MM.1S (cell line): ENCODE measurements at regions not wholly inside any gene's neighbourhood (a gene's known extent, or its start where the extent isn't known, plus 50 kb on each side); places are given as distances from the start of the nearest gene placed in this dataset.

Experiments
- DNase-seq: peaks from one replicate; pipeline ENCODE4 v3.0.0-alpha.2; 2015
- H2AFZ ChIP-seq: fragments of 300-600 bp; sonication (generic); 2 replicates; pipeline ENCODE4 v1.6.0; 2016; ENCODE audit warnings: antibody characterized with exemption, low read length
- H3F3A ChIP-seq: fragments of 300-600 bp; sonication (generic); 2 replicates; pipeline ENCODE4 v1.6.1; 2016; ENCODE audit warnings: mild to moderate bottlenecking, antibody characterized with exemption, low read length, moderate library complexity, mixed read lengths; ENCODE audit not compliant: insufficient read depth
- H3K27ac ChIP-seq: fragments of 300-600 bp; sonication (generic); 2 replicates; pipeline ENCODE4 v1.5.1; 2016; ENCODE audit warnings: mild to moderate bottlenecking, low read length
- H3K27me3 ChIP-seq: fragments of 300-600 bp; sonication (generic); replicated peaks from 2 replicates; pipeline ENCODE4 v1.6.0; 2016; ENCODE audit warnings: low read length; ENCODE audit not compliant: insufficient read depth
- H3K36me3 ChIP-seq: fragments of 300-600 bp; sonication (generic); replicated peaks from 2 replicates; pipeline ENCODE4 v1.6.1; 2016; ENCODE audit warnings: mild to moderate bottlenecking, low read length, mixed read lengths; ENCODE audit not compliant: insufficient read depth
- H3K4me1 ChIP-seq: fragments of 300-600 bp; sonication (generic); 2 replicates; pipeline ENCODE4 v1.6.1; 2016; ENCODE audit warnings: low read length, mixed read lengths
- H3K4me2 ChIP-seq: fragments of 300-600 bp; sonication (generic); 2 replicates; pipeline ENCODE4 v1.6.0; 2016; ENCODE audit warnings: low read depth, low read length
- H3K4me3 ChIP-seq: fragments of 300-600 bp; sonication (generic); 2 replicates; pipeline ENCODE4 v1.5.1; 2016; ENCODE audit warnings: low read length, mixed read lengths
- H3K79me2 ChIP-seq: fragments of 300-600 bp; sonication (generic); 2 replicates; pipeline ENCODE4 v1.6.1; 2016; ENCODE audit warnings: mixed run types, low read length, mixed read lengths
- H3K9ac ChIP-seq: fragments of 300-600 bp; sonication (generic); 2 replicates; pipeline ENCODE4 v1.6.1; 2016; ENCODE audit warnings: low read length, mixed read lengths
- H3K9me2 ChIP-seq: fragments of 300-600 bp; sonication (generic); replicated peaks from 2 replicates; pipeline ENCODE4 v1.6.1; 2016; ENCODE audit warnings: mild to moderate bottlenecking, low read length, mixed read lengths; ENCODE audit not compliant: insufficient read depth
- H3K9me3 ChIP-seq: fragments of 300-600 bp; sonication (generic); replicated peaks from 2 replicates; pipeline ENCODE4 v1.6.1; 2016; ENCODE audit warnings: mild to moderate bottlenecking, low read length, mixed read lengths; ENCODE audit not compliant: insufficient read depth
- H4K20me1 ChIP-seq: fragments of 300-600 bp; sonication (generic); 2 replicates; pipeline ENCODE4 v1.6.1; 2016; ENCODE audit warnings: mild to moderate bottlenecking, low read length, moderate library complexity, mixed read lengths; ENCODE audit not compliant: insufficient read depth
- EZH2 ChIP-seq: fragments of 300-600 bp; sonication (generic); optimal IDR thresholded peaks from 2 replicates; pipeline ENCODE3; 2017; ENCODE audit warnings: low read depth, mild to moderate bottlenecking, antibody characterized with exemption, low read length, mixed read lengths
- EZH2phosphoT487 ChIP-seq: fragments of 300-600 bp; sonication (generic); IDR thresholded peaks from 2 replicates; pipeline ENCODE4 v1.6.1; 2018; ENCODE audit warnings: antibody characterized with exemption, low read length
- TF ChIP-seq, protein P1 (sequence below): fragments of 300-600 bp; sonication (generic); IDR thresholded peaks from 2 replicates; pipeline ENCODE4 v1.5.1; 2016; ENCODE audit warnings: antibody characterized with exemption, low read length, mixed read lengths

DNA sequence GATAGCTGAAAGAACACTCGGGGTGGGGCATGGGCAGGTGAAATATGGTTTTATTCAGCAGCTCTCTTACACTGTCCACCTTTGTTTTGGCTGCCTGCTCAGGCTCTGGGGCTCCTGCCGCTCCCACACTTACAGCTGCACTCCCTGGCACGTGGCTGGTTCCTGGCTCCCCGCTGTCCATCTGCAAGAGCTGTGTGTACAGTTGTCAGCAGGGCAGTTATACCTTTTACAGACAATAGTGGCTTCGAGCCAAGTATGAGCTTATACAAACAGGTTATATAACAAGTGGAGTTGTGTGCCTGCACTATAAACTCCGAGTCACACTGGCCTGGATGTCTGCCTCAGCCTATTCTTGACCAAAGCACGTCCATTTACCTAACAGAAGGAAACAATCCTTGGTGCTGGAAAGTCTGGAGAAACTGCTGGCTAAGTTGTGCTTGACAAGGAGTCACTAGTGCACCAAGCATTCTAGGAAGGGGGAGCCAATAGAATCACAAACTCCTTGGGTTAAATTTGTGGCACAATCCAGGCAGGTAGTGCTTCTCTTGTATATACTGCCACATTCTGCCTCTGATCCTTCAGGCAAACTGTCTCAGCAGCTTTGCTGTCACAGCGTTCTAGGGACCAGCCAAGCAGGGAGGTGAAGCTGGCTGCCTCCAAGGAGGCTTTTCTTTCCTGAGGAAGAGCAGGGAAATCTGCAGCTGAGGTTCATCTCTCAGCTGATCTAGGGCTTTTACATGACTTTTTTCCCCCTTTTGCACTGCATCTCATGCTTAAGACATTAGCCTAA is 68.2 kb downstream of the NHLRC3 start:
- Histone ChIP-seq H3K27ac (no peak overlapping the region), H3K9ac (no peak overlapping the region), H3K79me2 (no peaks in the 10 kb centered on the region), H3K4me3 (no peak overlapping the region), H3F3A (no peaks in the 10 kb centered on the region), H3K9me3 (no peaks in the 10 kb centered on the region), H3K4me2 (no peak overlapping the region), H3K4me1 (no peaks in the 10 kb centered on the region), H3K27me3 (no peaks in the 10 kb centered on the region), H2AFZ (no peak overlapping the region), H3K36me3 (no peaks in the 10 kb centered on the region), H3K9me2 (no peaks in the 10 kb centered on the region), H4K20me1 (no peaks in the 10 kb centered on the region)
- no peak for DNase-seq
- TF ChIP-seq EZH2 (no peak), EZH2phosphoT487 (no peak)
- TF ChIP-seq, protein P1, sequence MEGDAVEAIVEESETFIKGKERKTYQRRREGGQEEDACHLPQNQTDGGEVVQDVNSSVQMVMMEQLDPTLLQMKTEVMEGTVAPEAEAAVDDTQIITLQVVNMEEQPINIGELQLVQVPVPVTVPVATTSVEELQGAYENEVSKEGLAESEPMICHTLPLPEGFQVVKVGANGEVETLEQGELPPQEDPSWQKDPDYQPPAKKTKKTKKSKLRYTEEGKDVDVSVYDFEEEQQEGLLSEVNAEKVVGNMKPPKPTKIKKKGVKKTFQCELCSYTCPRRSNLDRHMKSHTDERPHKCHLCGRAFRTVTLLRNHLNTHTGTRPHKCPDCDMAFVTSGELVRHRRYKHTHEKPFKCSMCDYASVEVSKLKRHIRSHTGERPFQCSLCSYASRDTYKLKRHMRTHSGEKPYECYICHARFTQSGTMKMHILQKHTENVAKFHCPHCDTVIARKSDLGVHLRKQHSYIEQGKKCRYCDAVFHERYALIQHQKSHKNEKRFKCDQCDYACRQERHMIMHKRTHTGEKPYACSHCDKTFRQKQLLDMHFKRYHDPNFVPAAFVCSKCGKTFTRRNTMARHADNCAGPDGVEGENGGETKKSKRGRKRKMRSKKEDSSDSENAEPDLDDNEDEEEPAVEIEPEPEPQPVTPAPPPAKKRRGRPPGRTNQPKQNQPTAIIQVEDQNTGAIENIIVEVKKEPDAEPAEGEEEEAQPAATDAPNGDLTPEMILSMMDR = no peak

DNA sequence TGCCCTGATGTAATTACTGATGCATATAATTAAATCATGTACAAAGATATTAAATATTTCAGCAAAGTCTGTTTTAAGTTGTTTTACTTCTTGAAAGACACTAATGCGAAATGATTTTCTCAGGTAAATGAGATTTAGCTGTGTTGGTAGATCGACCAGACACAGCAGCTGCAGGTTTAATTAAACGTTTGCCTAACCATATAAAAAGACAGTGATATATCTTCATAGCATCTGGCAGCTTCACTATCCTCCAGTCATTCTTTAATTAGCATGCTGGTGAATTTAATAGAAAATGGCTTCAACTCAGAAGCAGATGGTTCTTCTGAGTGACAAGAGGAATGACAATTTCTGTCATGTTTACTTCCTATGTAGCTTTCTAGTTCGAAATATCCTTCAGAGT is 69.3 kb downstream of the NHLRC3 start:
- Histone ChIP-seq H3K4me2 (no peak overlapping the region), H2AFZ (no peak overlapping the region), H3K27ac (no peak overlapping the region), H4K20me1 (no peaks in the 10 kb centered on the region), H3K9me3 (no peaks in the 10 kb centered on the region), H3K4me3 (no peak overlapping the region), H3K9me2 (no peaks in the 10 kb centered on the region), H3K4me1 (no peaks in the 10 kb centered on the region), H3K27me3 (no peaks in the 10 kb centered on the region), H3F3A (no peaks in the 10 kb centered on the region), H3K9ac (no peak overlapping the region), H3K79me2 (no peaks in the 10 kb centered on the region), H3K36me3 (no peaks in the 10 kb centered on the region)
- no peak for DNase-seq
- TF ChIP-seq EZH2 (no peak), EZH2phosphoT487 (no peak)
- TF ChIP-seq, protein P1 = no peak

DNA sequence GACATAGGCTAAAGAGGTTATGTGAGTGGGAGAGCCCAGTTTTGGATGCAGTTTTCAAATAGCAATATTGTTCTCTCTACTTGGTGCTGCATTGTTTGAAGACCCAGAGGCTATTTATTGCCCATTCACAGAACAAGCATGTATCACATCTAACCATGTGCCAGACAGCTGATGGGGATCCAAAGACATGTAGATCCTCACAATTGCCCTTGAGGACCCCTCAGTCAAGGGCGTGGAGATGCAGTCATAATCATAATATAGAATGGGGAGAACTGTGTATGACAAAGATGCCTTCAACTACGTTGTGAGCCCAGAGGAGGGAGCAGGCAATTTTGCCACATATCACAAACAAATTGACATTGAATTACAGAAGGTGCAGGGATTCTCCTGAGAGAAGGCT is 70.5 kb downstream of the NHLRC3 start:
- H3K36me3 ChIP-seq = no peaks in the 10 kb centered on the region
- H3K4me2 ChIP-seq = no peak overlapping the region
- H3K4me3 ChIP-seq = no peak overlapping the region
- no peaks in the 10 kb centered on the region for H3F3A ChIP-seq
- no peak overlapping the region for H2AFZ ChIP-seq
- H3K9me3 ChIP-seq = no peaks in the 10 kb centered on the region
- H3K9ac ChIP-seq = no peak overlapping the region
- no peak overlapping the region for H3K27ac ChIP-seq
- no peak for DNase-seq
- no peaks in the 10 kb centered on the region for H3K4me1 ChIP-seq
- TF ChIP-seq, protein P1 = no peak
- TF ChIP-seq EZH2 (no peak), EZH2phosphoT487 (no peak)
- no peaks in the 10 kb centered on the region for H4K20me1 ChIP-seq
- H3K9me2 ChIP-seq = no peaks in the 10 kb centered on the region
- no peaks in the 10 kb centered on the region for H3K27me3 ChIP-seq
- no peaks in the 10 kb centered on the region for H3K79me2 ChIP-seq
